ENCODE measurements at regions not wholly inside any gene's neighbourhood (a gene's known extent, or its start where the extent isn't known, plus 50 kb on each side); places are given as distances from the start of the nearest gene placed in this dataset.

GRCh38 chr19:31121501-31121900, 227.7 kb downstream of the TSHZ3 start:
- DNase-seq (ENCODE audit: low read depth in 1 of 2, low spot score in 1 of 2), result no peak

DNA sequence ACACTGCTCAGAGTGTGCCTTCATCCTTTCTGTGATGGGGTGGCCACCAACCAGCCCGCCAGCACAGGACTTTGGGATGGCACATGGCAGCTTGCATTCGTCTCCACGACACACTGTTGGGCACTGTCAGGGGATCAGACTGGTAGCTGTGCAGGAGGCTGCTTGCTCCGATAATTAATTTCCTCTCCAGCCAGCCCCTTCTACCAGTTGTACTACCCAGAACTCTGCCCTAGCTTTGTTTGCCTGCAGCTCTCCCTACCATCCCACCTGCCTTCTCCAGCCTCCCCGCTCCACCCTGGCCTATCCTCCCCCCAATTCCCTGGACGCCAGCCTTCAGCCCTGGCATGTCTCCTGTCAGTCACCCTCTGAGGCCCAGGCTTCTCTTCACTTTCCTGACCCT, 228.3 kb downstream of the TSHZ3 start:
- no peak for DNase-seq (ENCODE audit: low read depth in 1 of 2, low spot score in 1 of 2)

GRCh38 chr19:31119951-31120690, 229.1 kb downstream of the TSHZ3 start:
- no peak for DNase-seq (ENCODE audit: low read depth in 1 of 2, low spot score in 1 of 2)

GRCh38 chr19:31118986-31119385, 230.2 kb downstream of the TSHZ3 start:
- no peak for DNase-seq (ENCODE audit: low read depth in 1 of 2, low spot score in 1 of 2)

- DNase-seq (ENCODE audit: low read depth in 1 of 2, low spot score in 1 of 2), result no peak
Observed at GRCh38 chr19:31118287-31118955, 230.8 kb downstream of the TSHZ3 start.

- no peak for DNase-seq (ENCODE audit: low read depth in 1 of 2, low spot score in 1 of 2)
Observed at GRCh38 chr19:31114585-31114984, 234.7 kb downstream of the TSHZ3 start.

GRCh38 chr19:31113293-31113692, 235.9 kb downstream of the TSHZ3 start:
- DNase-seq (ENCODE audit: low read depth in 1 of 2, low spot score in 1 of 2), result no peak

- no peak for DNase-seq (ENCODE audit: low read depth in 1 of 2, low spot score in 1 of 2)
Observed at GRCh38 chr19:31112158-31112557, 237.1 kb downstream of the TSHZ3 start.

DNA sequence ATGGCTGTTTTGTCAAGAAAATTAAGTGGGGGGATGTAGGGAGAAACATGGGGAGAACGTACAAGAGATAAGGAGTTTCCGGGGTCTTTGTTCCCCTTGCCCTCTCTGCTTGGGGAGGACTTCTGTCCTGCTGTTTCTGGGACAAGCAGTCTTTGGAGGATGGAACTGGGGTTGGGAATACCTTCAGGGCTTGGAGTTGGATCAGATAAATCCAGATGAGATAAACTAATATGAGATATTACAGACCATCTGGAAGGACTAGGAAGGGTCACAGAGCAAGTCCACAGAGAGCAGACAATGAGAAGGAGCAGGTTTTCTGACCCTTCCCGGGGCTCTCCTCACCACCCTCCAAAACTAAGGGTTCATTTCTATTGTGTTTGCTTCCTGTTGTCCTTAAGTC, 237.5 kb downstream of the TSHZ3 start:
- no peak for DNase-seq (ENCODE audit: low read depth in 1 of 2, low spot score in 1 of 2)

DNA sequence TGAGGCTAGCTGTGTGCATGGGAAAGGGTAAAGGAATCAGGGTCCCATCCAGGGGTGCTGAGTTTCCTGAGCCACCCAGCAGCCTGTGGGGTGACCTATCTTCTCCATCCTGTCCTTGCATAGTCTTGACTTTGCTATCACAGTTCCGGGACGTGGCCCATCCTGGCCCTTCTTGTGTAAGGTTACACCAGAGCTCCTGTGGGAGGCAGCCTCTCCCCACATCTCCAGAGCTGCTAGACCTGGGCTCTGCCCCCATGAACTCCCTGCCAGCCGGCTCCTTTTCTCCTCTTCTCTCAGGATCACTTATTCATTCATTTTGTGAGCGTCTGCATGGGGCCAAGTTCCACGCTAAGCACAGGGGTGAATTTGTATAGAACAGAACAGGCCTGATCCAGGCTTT, 238.9 kb downstream of the TSHZ3 start:
- DNase-seq (ENCODE audit: low read depth in 1 of 2, low spot score in 1 of 2), result no peak

GRCh38 chr19:31109636-31110035, 239.6 kb downstream of the TSHZ3 start:
- no peak for DNase-seq (ENCODE audit: low read depth in 1 of 2, low spot score in 1 of 2)

DNA sequence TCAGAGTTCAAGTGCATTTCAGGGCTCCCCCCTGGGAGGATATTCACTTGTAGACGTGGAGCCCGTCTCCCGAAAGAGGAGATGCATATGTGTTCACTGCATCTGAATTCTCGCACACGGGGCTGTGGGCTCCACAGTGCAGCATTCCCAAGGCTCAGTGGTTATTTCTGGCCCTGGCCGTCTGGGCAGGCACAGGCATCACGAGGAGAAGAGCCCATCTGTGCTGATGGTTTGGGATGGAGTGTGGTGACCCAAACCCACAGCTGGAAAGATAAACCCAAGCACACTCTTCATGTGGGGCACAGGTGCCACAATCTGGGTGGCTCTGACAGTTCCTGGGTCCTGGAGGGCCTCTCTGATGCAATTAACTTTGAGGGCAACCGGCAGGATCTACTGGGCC, 242.1 kb downstream of the TSHZ3 start:
- DNase-seq (ENCODE audit: low read depth in 1 of 2, low spot score in 1 of 2), result no peak

- DNase-seq (ENCODE audit: low read depth in 1 of 2, low spot score in 1 of 2), result no peak
Observed at GRCh38 chr19:31105761-31106160, 243.5 kb downstream of the TSHZ3 start.

DNA sequence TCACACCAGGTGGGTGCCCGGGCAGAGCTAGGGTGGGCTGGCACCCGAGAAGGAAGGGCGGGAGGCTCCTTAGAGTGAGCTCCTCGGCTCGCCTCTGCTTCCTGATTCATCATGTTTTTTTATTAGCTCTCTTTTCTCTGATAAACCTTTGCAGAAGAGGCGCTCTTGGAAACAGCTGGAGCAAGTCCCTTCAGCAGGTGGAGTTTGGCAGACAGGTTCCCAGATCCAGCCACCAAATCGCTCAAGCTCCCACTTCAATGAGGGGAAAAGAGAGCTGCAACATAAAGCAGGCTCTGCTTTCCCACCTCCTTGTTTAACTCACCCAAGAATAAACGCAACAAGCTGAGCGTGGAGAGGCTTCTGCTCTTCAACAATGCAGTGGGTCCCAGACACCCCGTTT, 244.8 kb downstream of the TSHZ3 start:
- no peak for DNase-seq (ENCODE audit: low read depth in 1 of 2, low spot score in 1 of 2)

- no peak for DNase-seq (ENCODE audit: low read depth in 1 of 2, low spot score in 1 of 2)
Observed at GRCh38 chr19:31103228-31103627, 246.0 kb downstream of the TSHZ3 start.

- no peak for DNase-seq (ENCODE audit: low read depth in 1 of 2, low spot score in 1 of 2)
Observed at GRCh38 chr19:31102674-31103073, 246.6 kb downstream of the TSHZ3 start.

- DNase-seq (ENCODE audit: low read depth in 1 of 2, low spot score in 1 of 2), result no peak
Observed at GRCh38 chr19:31100981-31101380, 248.3 kb downstream of the TSHZ3 start.

DNA sequence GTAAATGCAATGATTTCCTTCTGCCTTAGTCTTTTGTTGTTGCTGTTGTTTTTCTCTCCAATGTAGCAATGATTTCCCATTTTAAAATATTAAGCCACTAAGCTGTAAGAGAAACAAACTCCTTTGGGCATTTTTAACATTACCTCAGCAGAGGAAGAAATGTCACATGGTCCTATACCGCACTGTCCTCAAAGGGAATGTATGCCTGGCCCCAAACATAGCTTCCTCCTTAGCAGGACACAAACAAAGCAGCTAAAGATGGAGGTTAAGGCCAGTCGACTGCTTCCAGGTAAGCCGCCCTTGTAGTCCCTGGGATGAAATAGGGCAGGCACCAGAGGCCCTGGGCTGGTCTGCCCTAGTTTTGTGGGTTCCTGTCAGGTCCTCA, 249.0 kb downstream of the TSHZ3 start:
- no peak for DNase-seq (ENCODE audit: low read depth in 1 of 2, low spot score in 1 of 2)

GRCh38 chr19:31099515-31100205, 249.6 kb downstream of the TSHZ3 start:
- DNase-seq (ENCODE audit: low read depth in 1 of 2, low spot score in 1 of 2), result no peak

DNA sequence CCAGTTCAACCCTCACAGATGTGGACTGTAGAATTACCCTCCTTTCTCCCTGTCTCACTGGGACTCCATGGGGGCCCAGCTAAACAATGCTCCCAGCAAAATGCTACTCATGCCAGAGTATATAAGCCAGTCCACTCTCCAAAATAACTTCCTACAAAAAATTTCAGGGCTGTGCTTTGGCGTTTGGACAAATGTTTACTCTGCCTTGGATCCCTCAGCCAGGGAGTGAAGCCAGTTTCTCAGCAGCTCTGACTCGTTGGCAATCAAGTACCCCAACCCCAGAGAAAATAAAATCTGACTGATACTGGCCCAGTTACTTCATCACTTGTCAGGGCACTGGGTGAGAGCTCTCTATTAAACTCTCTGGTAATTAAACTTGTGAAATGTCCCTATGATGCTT, 250.4 kb downstream of the TSHZ3 start:
- DNase-seq (ENCODE audit: low read depth in 1 of 2, low spot score in 1 of 2), result no peak

GRCh38 chr19:31096935-31097545, 252.2 kb downstream of the TSHZ3 start:
- DNase-seq (ENCODE audit: low read depth in 1 of 2, low spot score in 1 of 2), result no peak

Measured in activated CD4-positive, alpha-beta T cell treated with anti-CD3 and anti-CD28 coated beads, Interleukin-2, amount 50 U/mL, for 24 hours (primary cell).